ENCODE measurements at regions not wholly inside any gene's neighbourhood (a gene's known extent, or its start where the extent isn't known, plus 50 kb on each side); places are given as distances from the start of the nearest gene placed in this dataset.

GRCh38 chr13:34310539-34310938 lies 492.6 kb downstream of the RFC3 start:
- Histone ChIP-seq H3K9ac (ENCODE audit: low read depth, low read length) (no peak overlapping the region), H3K4me3 (ENCODE audit: low read depth, low read length) (no peak overlapping the region), H3K9me3 (ENCODE audit: control insufficient read depth, insufficient read depth, low read length) (no peaks in the 10 kb centered on the region)

GRCh38 chr13:34311251-34311650 lies 493.3 kb downstream of the RFC3 start:
- H3K4me1 ChIP-seq (ENCODE audit: control insufficient read depth, insufficient read depth, low read length): no peaks in the 10 kb centered on the region
- no peak overlapping the region for H3K9ac ChIP-seq (ENCODE audit: low read depth, low read length)
- no peaks in the 10 kb centered on the region for H3K9me3 ChIP-seq (ENCODE audit: control insufficient read depth, insufficient read depth, low read length)
- no peaks in the 10 kb centered on the region for H3K27me3 ChIP-seq (ENCODE audit: control insufficient read depth, insufficient read depth, low read length)
- H3K4me3 ChIP-seq (ENCODE audit: low read depth, low read length): no peak overlapping the region
- no peaks in the 10 kb centered on the region for H3K36me3 ChIP-seq (ENCODE audit: control insufficient read depth, insufficient read depth, low read length)

More at GRCh38 chr13:34310539-34310938, 492.6 kb downstream of the RFC3 start:
- H3K4me1 ChIP-seq (ENCODE audit: control insufficient read depth, insufficient read depth, low read length): no peaks in the 10 kb centered on the region
- no peaks in the 10 kb centered on the region for H3K36me3 ChIP-seq (ENCODE audit: control insufficient read depth, insufficient read depth, low read length)
- H3K27me3 ChIP-seq (ENCODE audit: control insufficient read depth, insufficient read depth, low read length): no peaks in the 10 kb centered on the region

GRCh38 chr13:34312578-34312977 lies 494.6 kb downstream of the RFC3 start:
- H3K36me3 ChIP-seq (ENCODE audit: control insufficient read depth, insufficient read depth, low read length): no peaks in the 10 kb centered on the region
- H3K9me3 ChIP-seq (ENCODE audit: control insufficient read depth, insufficient read depth, low read length): no peaks in the 10 kb centered on the region
- H3K4me3 ChIP-seq (ENCODE audit: low read depth, low read length): no peak overlapping the region
- H3K9ac ChIP-seq (ENCODE audit: low read depth, low read length): no peak overlapping the region
- no peaks in the 10 kb centered on the region for H3K4me1 ChIP-seq (ENCODE audit: control insufficient read depth, insufficient read depth, low read length)
- no peaks in the 10 kb centered on the region for H3K27me3 ChIP-seq (ENCODE audit: control insufficient read depth, insufficient read depth, low read length)

- Histone ChIP-seq H3K4me1 (ENCODE audit: control insufficient read depth, insufficient read depth, low read length) (no peaks in the 10 kb centered on the region), H3K9ac (ENCODE audit: low read depth, low read length) (no peak overlapping the region), H3K4me3 (ENCODE audit: low read depth, low read length) (no peak overlapping the region), H3K27me3 (ENCODE audit: control insufficient read depth, insufficient read depth, low read length) (no peaks in the 10 kb centered on the region), H3K9me3 (ENCODE audit: control insufficient read depth, insufficient read depth, low read length) (no peaks in the 10 kb centered on the region), H3K36me3 (ENCODE audit: control insufficient read depth, insufficient read depth, low read length) (no peaks in the 10 kb centered on the region)
Measured at GRCh38 chr13:34320084-34320483, 502.1 kb downstream of the RFC3 start.

GRCh38 chr13:34322014-34322742 lies 504.2 kb downstream of the RFC3 start:
- Histone ChIP-seq H3K4me3 (ENCODE audit: low read depth, low read length) (no peak overlapping the region), H3K4me1 (ENCODE audit: control insufficient read depth, insufficient read depth, low read length) (no peaks in the 10 kb centered on the region), H3K9ac (ENCODE audit: low read depth, low read length) (no peak overlapping the region), H3K9me3 (ENCODE audit: control insufficient read depth, insufficient read depth, low read length) (no peaks in the 10 kb centered on the region), H3K36me3 (ENCODE audit: control insufficient read depth, insufficient read depth, low read length) (no peaks in the 10 kb centered on the region), H3K27me3 (ENCODE audit: control insufficient read depth, insufficient read depth, low read length) (no peaks in the 10 kb centered on the region)

GRCh38 chr13:34322743-34323074 lies 504.8 kb downstream of the RFC3 start:
- no peaks in the 10 kb centered on the region for H3K36me3 ChIP-seq (ENCODE audit: control insufficient read depth, insufficient read depth, low read length)
- H3K9me3 ChIP-seq (ENCODE audit: control insufficient read depth, insufficient read depth, low read length): no peaks in the 10 kb centered on the region
- no peaks in the 10 kb centered on the region for H3K4me1 ChIP-seq (ENCODE audit: control insufficient read depth, insufficient read depth, low read length)
- H3K4me3 ChIP-seq (ENCODE audit: low read depth, low read length): no peak overlapping the region
- H3K27me3 ChIP-seq (ENCODE audit: control insufficient read depth, insufficient read depth, low read length): no peaks in the 10 kb centered on the region
- H3K9ac ChIP-seq (ENCODE audit: low read depth, low read length): no peak overlapping the region

- Histone ChIP-seq H3K9ac (ENCODE audit: low read depth, low read length) (no peak overlapping the region), H3K9me3 (ENCODE audit: control insufficient read depth, insufficient read depth, low read length) (no peaks in the 10 kb centered on the region), H3K4me3 (ENCODE audit: low read depth, low read length) (no peak overlapping the region), H3K4me1 (ENCODE audit: control insufficient read depth, insufficient read depth, low read length) (peaks cover 2% of the 10 kb centered on the region), H3K27me3 (ENCODE audit: control insufficient read depth, insufficient read depth, low read length) (no peaks in the 10 kb centered on the region), H3K36me3 (ENCODE audit: control insufficient read depth, insufficient read depth, low read length) (no peaks in the 10 kb centered on the region)
Measured at GRCh38 chr13:34335014-34336007, 517.4 kb downstream of the RFC3 start.

- H3K9ac ChIP-seq (ENCODE audit: low read depth, low read length): no peak overlapping the region
- H3K36me3 ChIP-seq (ENCODE audit: control insufficient read depth, insufficient read depth, low read length): no peaks in the 10 kb centered on the region
- H3K9me3 ChIP-seq (ENCODE audit: control insufficient read depth, insufficient read depth, low read length): no peaks in the 10 kb centered on the region
- H3K4me3 ChIP-seq (ENCODE audit: low read depth, low read length): no peak overlapping the region
- no peaks in the 10 kb centered on the region for H3K4me1 ChIP-seq (ENCODE audit: control insufficient read depth, insufficient read depth, low read length)
- no peaks in the 10 kb centered on the region for H3K27me3 ChIP-seq (ENCODE audit: control insufficient read depth, insufficient read depth, low read length)
Measured at GRCh38 chr13:34338102-34338501, 520.2 kb downstream of the RFC3 start.

- H3K4me3 ChIP-seq (ENCODE audit: low read depth, low read length): no peak overlapping the region
- H3K9me3 ChIP-seq (ENCODE audit: control insufficient read depth, insufficient read depth, low read length): no peaks in the 10 kb centered on the region
- H3K4me1 ChIP-seq (ENCODE audit: control insufficient read depth, insufficient read depth, low read length): peaks cover 2% of the 10 kb centered on the region
- H3K9ac ChIP-seq (ENCODE audit: low read depth, low read length): no peak overlapping the region
- no peaks in the 10 kb centered on the region for H3K27me3 ChIP-seq (ENCODE audit: control insufficient read depth, insufficient read depth, low read length)
- no peaks in the 10 kb centered on the region for H3K36me3 ChIP-seq (ENCODE audit: control insufficient read depth, insufficient read depth, low read length)
Measured at GRCh38 chr13:34340534-34340933, 522.6 kb downstream of the RFC3 start.

GRCh38 chr13:34343413-34343940 lies 525.5 kb downstream of the RFC3 start:
- no peak overlapping the region for H3K9ac ChIP-seq (ENCODE audit: low read depth, low read length)
- H3K27me3 ChIP-seq (ENCODE audit: control insufficient read depth, insufficient read depth, low read length): no peaks in the 10 kb centered on the region
- peaks cover 3% of the 10 kb centered on the region for H3K4me1 ChIP-seq (ENCODE audit: control insufficient read depth, insufficient read depth, low read length)

GRCh38 chr13:34344816-34345215 lies 526.9 kb downstream of the RFC3 start:
- H3K9me3 ChIP-seq (ENCODE audit: control insufficient read depth, insufficient read depth, low read length): no peaks in the 10 kb centered on the region
- H3K36me3 ChIP-seq (ENCODE audit: control insufficient read depth, insufficient read depth, low read length): no peaks in the 10 kb centered on the region
- H3K4me3 ChIP-seq (ENCODE audit: low read depth, low read length): no peak overlapping the region
- no peak overlapping the region for H3K9ac ChIP-seq (ENCODE audit: low read depth, low read length)
- H3K4me1 ChIP-seq (ENCODE audit: control insufficient read depth, insufficient read depth, low read length): peaks cover 3% of the 10 kb centered on the region
- no peaks in the 10 kb centered on the region for H3K27me3 ChIP-seq (ENCODE audit: control insufficient read depth, insufficient read depth, low read length)

More at GRCh38 chr13:34343413-34343940, 525.5 kb downstream of the RFC3 start:
- Histone ChIP-seq H3K4me3 (ENCODE audit: low read depth, low read length) (no peak overlapping the region), H3K36me3 (ENCODE audit: control insufficient read depth, insufficient read depth, low read length) (no peaks in the 10 kb centered on the region), H3K9me3 (ENCODE audit: control insufficient read depth, insufficient read depth, low read length) (no peaks in the 10 kb centered on the region)
